Left colon (tissue), 2 donors: ENCODE measurements at regions not wholly inside any gene's neighbourhood (a gene's known extent, or its start where the extent isn't known, plus 50 kb on each side); places are given as distances from the start of the nearest gene placed in this dataset.

Experiments
- ATAC-seq: fragments of 200-7000 bp; cut with Tn5 transposase; one replicate; pipeline ENCODE4 v1.9.1; 2020; ENCODE audit warnings: mild to moderate bottlenecking, moderate library complexity
- DNase-seq, 2 donors: peaks; one replicate each; pipeline ENCODE4 v3.0.0-alpha.2; 2020
- intact Hi-C, 2 donors: fragments of 100-400 bp; cut with DNase I in 1 of 2; cut with micrococcal nuclease in 1 of 2; formaldehyde crosslinking; loops; one replicate each; pipeline versions ENCODE4 v1.11.2 to v1.14.0; 2022; cut with DNase I, micrococcal nuclease
- donor health status: DM: no; HTN: no; CAD: no.
- donor health status: DM: yes; HTN: yes; CAD: no.

DNA sequence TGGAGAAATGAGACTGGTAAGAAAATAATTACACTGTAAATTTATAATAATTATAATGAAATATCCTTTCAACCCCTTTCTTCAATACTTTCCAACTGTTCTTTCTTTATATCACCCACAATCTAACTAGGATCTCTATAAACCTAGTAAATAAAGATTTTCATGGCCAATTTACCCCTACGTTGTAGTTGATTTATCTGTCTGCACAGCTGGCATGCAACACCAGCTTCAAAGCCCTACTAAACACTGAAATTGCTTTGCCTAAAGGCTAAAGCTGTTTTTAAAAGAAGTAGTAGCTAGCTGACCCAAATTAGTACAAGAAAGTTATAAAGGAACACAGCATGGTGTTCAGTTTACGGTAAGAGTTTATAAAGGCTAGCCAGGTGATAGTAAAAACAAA lies 140.1 kb downstream of the NOL4 start:
- ATAC-seq (no peak), DNase-seq (no peak)
- intact Hi-C loops, result no loop called here

DNA sequence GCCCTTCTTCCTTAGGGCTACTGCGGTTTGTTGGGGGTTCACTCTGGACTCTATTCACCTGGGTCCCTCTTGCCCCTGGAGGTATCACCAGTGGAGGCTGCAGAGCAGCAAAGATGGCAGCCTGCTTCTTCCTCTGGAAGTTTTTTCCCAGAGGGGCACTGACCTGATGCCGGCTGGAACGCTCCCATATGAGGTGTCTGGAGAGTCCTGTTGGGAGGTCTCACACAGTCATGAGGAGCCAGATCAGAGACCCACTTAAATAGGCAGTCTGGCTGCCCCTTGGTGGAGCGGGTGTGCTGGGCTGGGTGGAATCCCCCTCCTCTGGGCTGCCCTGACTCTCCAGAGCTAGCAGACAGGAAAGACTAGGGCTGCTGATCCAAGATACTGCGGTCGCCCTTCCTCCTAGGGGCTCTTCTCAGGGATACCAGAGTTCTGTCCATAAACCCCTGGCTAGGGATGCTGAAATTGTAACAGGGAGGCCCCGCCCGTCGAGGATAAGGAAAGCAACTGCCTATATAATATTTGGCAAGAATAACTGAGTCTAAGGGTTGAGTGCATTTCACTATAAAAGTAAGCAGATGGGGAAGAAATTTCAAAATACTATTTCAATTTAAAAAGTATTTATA lies 140.7 kb downstream of the NOL4 start:
- ATAC-seq (no peak), DNase-seq (no peak)
- intact Hi-C loops, result no loop called here

DNA sequence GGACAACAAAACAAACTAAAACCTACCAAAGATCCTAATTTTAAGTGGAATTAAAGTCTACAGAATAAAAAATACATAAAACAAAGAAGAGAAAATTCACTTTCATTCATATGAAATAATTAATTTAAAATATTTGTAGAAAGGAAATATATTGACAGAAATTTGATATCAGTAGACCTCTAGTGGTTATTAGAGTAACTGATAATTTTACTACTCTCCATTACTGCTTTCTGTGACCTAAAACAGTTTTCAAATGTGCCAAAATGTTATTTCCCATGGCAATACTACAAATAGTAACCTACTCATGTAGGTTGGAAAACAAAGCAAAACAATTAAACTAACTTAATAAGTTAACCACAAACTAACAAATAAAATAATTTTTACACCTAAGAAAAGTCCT lies 147.1 kb downstream of the NOL4 start:
- DNase-seq (no peak), ATAC-seq (no peak)
- intact Hi-C loops, result no loop called here

DNA sequence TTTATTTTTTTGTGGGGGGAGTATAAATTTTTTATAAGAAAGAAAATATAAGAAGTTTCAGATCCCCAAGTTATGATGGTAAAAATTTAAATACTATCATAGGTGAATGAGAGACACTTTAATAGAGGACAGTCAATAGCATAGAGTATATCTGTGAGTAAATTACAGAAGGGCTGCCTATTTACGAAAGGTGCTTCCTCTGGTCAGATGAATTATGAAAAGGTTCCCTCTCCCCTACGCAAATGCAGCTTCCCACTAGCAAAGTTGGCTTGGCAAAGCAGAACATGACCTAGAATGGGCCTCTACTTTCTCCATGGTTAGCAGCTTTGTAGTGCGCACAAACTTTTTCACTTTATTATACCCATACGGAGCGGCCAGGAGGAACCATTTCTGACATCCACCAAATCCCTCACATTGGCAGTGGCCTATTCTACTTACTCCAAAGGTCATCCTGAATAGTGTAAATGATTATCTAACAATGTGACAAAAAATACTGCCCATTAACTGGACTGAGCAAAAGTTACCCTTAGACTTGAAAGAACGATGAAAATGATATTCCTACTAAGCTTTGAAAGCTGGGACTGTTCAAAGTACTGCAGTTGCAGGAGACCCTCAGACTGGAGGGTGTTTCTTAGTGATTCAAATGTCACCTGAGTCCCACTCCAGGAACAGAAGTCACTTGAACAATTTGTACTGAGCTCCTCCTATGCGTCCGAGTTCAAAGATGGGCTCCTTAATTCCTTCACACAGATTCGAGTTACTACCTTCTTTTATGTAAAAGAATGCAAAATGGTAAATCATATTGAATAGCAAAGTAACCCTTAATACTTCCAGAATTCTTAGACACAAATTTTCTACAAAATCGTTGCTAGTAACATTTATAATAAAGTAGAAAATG lies 148.5 kb downstream of the NOL4 start:
- ATAC-seq (no peak), DNase-seq (no peak)
- intact Hi-C loops, result no loop called here

DNA sequence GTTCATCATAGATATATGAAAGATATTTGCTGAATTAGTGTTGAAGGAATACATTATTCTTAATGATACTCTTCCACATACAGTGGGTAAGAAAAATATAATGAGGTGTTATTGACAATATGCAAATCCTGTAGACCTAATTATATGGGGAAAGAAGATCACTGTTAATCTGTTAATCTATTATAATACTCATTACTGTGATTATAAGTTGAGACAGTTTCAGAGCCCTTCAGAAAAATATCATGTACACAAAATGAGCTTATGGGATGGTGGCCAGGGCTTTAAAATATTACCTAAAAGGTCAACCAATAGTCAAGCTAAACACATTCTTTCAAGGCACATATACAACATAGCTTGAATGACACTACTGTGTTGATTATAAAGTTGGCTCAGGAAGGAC lies 163.5 kb downstream of the NOL4 start:
- ATAC-seq (no peak), DNase-seq (no peak)
- intact Hi-C loops, result no loop called here

DNA sequence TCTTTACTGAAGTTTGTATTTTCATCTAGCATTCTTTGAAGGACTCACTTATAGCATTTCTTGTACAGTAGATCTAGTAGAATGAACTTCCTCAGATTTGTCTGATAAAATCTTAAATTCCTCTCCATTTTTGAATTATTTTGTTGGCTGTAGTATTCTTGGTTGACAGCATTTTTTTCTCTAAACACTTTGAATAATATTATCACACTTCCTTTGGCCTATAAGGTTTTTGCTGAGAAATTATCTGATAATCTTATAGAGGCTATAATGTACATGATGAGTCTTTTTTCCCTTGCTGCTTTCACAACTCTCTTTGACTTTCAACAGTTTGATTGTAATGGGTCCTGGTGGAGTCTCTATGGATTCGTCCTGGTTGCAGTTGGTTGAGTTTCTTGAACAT lies 169.5 kb downstream of the NOL4 start:
- intact Hi-C loops, result no loop called here
- DNase-seq, result no peak
- no peak for ATAC-seq

DNA sequence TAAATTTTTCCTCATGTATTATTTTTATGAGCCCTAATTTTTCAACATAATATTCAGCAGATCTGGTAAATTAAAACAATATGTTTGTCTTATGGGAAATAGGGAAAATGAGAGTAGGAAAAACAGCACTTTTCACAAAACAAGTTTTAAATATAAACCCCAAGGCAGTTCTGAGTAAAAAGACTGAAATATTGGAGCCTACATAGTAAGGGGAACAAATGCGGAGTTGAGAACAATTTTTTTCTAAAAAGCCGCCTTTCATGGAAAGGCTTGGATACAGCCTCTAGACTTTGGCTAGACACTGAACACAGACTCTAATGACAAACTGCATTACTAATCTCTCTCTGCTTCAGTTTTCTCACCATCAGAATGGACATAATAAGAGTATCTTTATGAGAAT lies 174.1 kb downstream of the NOL4 start:
- DNase-seq, result no peak
- intact Hi-C loops, result no loop called here
- ATAC-seq, result no peak

DNA sequence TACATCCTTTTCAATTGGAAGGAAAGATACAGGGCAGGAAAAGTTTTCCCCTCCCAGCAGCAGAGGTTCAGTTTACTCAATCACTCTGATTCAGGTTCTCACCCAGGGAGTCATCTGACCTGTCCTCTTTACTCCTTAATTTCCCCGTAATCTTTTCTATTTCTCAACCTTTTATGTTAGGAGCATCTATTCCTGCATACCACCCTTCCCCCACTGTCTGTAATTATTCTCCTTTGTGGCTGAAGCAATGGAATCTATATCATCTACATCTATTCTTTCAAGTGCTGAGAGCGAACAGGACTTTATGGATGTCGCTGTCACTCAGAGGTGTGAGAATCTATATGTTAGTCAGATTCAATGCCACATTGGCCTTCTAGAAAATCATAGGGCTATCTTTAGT lies 175.2 kb downstream of the NOL4 start:
- intact Hi-C loops, result no loop called here
- DNase-seq, result no peak
- no peak for ATAC-seq

DNA sequence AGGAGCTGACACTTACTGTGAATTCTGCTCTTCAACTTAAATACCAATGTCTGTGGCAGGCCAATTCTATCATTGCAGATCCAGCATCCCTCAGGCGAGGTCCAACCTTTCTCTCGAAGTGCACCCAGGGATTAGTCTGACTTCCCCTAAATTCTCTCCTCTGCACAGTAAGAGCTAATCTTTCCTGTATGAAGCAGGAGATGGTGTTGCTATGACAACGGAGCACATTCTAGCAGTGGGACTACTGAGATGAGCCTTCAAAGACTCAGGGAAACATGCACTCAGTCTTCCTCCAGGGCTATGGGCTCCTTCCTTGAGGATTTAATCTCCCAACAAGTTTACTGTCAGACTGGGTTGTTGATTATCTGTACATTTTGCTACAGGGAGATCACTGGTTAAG lies 176.3 kb downstream of the NOL4 start:
- intact Hi-C loops, result no loop called here
- DNase-seq (no peak), ATAC-seq (no peak)

DNA sequence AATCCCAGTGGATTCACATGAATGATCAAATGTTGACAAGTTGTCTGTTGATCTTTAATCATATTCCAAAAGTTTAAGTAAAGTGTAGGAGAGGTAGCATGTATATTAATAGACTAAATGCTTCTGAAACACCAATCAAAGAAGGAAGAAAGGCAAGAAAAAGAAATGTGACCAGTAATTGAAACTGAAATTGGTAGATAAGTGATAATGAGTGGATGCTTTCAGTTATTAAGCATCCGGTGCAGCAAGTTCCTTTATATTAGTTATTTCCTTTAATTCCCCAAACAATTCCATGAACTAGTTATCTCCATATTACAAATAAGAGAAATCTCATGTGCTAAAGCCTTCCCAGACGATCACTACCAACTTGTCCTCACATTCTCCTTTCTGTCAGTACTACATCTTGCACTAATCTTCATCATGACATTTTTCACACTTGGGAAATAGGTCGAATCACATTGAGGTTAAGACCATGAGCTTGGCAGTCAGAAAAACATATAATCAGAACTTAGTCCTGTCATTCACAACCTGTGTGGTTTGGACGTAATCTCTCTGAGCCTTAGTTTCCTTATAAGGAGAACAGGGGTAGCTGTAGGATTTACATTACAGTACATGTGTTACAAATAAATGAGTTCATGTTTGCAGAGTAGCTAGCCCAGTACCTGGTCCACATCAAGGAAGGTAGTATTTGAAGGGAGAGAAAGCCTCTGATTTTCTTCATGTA lies 182.1 kb downstream of the NOL4 start:
- ATAC-seq, result no peak
- DNase-seq, result no peak
- intact Hi-C loops, result no loop called here

DNA sequence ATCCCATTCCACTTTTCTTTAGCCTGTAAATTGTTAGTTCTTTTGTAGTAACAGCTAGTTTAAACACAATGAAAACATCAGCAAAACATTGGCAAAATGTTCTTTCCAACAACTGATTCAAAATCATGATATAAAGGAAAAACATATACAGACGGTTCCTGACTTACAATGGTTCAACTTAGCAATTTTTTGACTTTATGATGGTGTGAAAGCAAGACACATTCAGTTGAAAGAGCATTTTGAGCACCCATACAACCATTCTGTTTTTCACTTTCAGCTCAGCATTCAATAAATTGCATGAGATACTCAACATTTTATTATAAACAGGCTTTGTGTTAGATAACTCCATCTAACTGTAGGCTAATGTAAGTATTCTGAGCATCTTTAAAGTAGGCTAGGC lies 185.1 kb downstream of the NOL4 start:
- intact Hi-C loops, result no loop called here
- ATAC-seq (no peak), DNase-seq (no peak)

DNA sequence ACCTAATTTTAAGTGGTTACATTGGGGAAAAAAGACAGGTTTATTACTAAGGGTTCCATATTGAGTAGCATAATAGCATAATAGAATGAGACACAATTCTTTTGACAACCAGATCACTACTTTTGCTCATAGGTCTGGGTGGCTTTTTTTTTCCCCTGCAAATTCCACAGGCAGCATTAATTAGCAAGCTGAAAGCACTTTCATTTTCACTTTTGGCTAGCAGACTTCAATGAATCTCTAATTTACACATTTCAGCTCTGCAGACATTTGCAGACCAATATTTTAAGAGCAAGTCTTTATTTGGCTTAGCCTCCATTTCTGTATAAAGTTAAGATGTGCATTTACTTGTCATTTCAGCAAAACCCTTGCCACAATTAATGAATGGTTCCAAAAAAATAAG lies 185.5 kb downstream of the NOL4 start:
- DNase-seq, result no peak
- intact Hi-C loops, result no loop called here

DNA sequence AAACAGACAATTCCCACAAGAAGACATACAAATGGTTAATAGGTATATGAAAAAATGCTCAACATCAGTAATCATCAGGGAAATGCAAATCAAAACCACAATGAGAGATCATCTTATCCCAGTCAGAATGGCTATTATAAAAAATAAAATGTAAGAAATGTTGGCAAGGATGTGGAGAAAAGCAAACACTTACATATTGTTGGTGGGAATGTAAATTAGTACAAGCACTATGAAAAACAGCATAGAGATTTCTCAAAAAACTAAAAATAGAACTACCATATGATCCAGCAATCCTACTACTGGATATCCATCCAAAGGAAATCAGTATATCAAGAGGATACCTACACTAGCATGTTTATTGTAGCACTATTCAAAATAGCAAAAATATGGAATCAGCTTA lies 186.6 kb downstream of the NOL4 start:
- intact Hi-C loops, result no loop called here
- DNase-seq (no peak), ATAC-seq (no peak)

More for the DNA sequence above, 185.5 kb downstream of the NOL4 start:
- ATAC-seq, result no peak

DNA sequence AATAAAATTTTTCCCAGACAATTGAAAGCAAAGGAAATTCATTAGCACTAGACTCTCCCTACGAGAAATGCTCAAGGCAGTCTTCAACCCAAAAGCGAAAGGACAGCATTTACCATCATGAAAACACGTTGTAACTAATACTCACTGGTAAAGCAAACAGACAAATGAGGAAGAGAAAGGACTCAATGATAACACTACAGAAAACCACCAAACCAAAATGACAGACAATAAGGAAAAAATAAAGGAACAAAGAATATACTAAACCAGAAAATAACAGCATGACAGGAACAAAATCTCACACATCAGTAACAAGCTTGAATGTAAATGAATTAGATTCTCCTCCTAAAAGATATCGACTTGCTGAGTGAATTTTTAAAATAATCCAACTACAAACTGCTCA lies 190.7 kb downstream of the NOL4 start:
- no peak for DNase-seq
- intact Hi-C loops, result no loop called here
- ATAC-seq, result no peak

DNA sequence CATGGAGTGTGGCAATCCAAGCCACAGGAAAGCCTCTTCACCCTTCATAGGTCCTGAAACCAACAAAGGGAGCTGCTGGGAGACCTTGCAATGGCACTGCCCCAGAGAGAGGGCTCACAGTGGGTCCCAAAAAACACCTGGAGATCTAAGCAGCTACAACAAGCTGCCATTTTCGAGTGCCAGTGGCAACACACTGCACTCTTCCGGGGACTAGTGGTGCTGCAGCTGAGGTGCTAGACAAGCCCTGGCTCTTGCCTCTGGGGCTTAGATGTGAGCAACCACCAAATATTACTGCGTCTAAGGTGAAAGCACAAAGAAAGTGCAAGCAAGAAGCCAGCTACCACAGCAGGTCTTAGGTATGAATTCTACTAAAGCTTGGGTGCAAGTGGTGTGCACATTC lies 192.9 kb downstream of the NOL4 start:
- ATAC-seq (no peak), DNase-seq (no peak)
- intact Hi-C loops, result no loop called here

DNA sequence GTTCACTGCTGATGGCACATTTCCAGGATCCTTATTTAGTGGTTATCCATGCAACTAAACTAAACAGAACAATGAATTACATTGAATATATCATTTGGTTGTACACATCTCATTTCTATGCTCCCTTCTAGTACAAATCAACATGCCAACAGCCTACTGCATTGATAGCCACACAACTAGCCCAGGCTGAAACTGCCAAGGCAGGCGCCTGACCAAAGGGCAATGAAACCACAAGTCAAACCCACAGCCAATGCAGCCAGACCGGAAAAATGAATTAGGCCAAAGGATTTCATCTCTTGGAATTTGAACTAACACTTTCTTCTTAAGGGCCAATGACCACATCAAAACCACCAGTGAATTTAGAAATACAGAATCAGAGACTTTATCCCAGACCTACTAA lies 196.4 kb downstream of the NOL4 start:
- intact Hi-C loops, result no loop called here
- DNase-seq, result peak; percentile 50
- peak; percentile 95 for ATAC-seq

DNA sequence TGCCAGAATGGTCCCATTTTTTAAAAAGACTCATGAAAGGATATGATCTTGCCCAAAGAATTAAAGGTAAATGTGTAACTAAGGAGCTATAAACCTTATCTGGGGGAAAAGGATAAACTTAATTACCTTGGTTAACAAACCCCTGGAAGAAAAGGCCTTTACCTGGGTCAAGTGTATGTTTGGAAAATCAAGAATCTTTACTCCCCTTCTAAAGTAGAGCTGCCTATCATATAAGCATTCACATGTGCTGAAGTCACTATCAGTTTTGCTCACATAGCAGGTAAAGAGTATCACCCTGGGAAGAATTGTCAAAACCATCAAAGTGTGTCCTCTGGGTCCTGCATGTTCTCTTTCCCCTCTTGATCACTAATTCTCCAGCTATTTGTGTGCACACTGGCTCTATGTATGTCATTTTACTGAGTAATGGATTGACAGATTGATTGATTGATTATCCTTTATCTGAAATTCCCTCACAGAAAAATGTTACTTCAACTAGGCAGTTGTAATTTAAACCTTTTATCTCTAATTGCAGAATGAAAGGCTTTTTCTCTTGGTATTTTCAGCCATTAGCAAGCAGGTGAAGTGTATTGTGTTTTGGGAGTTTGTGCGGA lies 199.4 kb downstream of the NOL4 start:
- no peak for DNase-seq
- ATAC-seq, result peak; percentile 55
- intact Hi-C loops, result no loop called here

DNA sequence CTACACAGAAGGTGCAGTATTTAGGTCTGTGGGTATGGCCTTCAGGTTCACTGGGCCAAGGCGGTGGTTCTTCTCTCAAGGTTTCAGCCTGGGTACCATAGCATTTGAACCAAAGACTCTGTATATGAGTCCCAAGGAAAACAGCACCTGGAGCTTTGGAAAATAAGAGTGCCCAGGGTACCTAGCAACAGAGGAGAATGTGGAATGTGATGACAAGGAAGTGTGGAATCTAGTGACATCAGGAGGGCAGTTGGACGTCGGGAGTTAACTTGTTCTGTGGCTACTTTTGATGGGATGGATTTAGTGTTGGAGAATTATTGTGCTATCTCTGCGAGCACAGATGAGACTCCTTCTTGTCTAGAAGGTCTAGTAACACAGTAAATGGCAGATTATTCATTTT lies 201.2 kb downstream of the NOL4 start:
- no peak for ATAC-seq
- intact Hi-C loops, result no loop called here
- DNase-seq, result no peak

DNA sequence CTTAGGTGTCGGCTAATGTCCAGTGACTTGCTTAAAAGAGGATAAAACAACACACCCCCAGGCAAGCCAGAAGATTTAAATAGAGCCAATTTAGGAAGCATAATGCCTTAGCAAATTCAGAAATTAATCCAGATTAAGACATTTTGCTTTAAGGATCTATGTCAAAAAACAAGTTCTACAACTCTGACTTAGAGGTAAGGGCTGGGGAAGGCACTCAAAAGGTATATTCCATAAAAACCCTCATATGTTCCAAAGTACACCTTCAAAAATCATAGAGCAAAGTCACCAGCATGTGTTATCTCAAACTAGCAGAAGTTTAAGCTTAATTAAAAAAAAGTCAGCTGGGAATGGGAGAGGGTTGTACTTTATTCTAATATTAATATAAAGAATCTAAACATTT lies 206.4 kb downstream of the NOL4 start:
- ATAC-seq (peak; percentile 94), DNase-seq (no peak)
- intact Hi-C loops, result no loop called here

DNA sequence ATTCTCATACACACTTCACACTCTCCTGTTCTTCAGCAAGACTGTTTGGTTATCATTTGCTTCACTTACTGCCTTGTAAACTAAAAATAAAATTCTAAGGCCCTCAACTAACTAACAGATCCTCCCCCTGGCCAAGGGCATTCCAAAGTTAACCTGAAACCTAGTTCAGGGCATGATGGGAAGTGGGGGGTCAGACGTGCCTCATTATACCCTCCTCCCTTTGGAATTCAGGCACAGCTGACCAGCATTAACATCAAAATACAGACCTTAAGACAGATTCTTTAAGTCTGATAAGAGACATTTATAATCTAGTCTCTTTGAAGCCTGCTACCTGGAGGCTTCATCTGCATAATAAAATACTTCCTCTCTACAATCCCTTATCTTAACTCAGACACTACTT lies 221.0 kb downstream of the NOL4 start:
- DNase-seq (no peak), ATAC-seq (no peak)
- intact Hi-C loops, result no loop called here
